HL-60 (cell line): ENCODE measurements at regions not wholly inside any gene's neighbourhood (a gene's known extent, or its start where the extent isn't known, plus 50 kb on each side); places are given as distances from the start of the nearest gene placed in this dataset.

Source experiments
- CTCF ChIP-seq: IDR thresholded peaks from one replicate; pipeline ENCODE4 v1.5.1; 2011; ENCODE audit warnings: low read length, control low read depth, inconsistent platforms; ENCODE audit not compliant: insufficient read depth
- GABPA ChIP-seq: IDR thresholded peaks from 2 replicates; pipeline ENCODE4 v1.6.1; 2012; ENCODE audit warnings: low read depth
- POLR2AphosphoS5 ChIP-seq: IDR thresholded peaks from 2 replicates; pipeline ENCODE4 v1.6.1; 2012; ENCODE audit warnings: low read depth
- REST ChIP-seq: IDR thresholded peaks from 2 replicates; pipeline ENCODE4 v1.6.1; 2012; ENCODE audit warnings: low read depth; ENCODE audit not compliant: insufficient replicate concordance
- SPI1 ChIP-seq: IDR thresholded peaks from 2 replicates; pipeline ENCODE4 v1.6.1; 2012; ENCODE audit warnings: low read depth, mild to moderate bottlenecking, borderline replicate concordance

GRCh38 chr6:56359201-56359899, 112.0 kb upstream of the COL21A1 start:
- TF ChIP-seq CTCF (peak; percentile 41), POLR2AphosphoS5 (no peak), REST (no peak), GABPA (no peak), SPI1 (no peak; the same call in 1 of the 2 replicates)
